Activated CD8-positive, alpha-beta memory T cell treated with anti-CD3 and anti-CD28 coated beads, Interleukin-2, amount 50 U/mL, for 1 hour (primary cell): ENCODE measurements at regions not wholly inside any gene's neighbourhood (a gene's known extent, or its start where the extent isn't known, plus 50 kb on each side); places are given as distances from the start of the nearest gene placed in this dataset.

Experiments used
- DNase-seq: peaks from one replicate; pipeline ENCODE4 v3.0.0-alpha.2; 2020; ENCODE audit errors: extremely low read depth

DNA sequence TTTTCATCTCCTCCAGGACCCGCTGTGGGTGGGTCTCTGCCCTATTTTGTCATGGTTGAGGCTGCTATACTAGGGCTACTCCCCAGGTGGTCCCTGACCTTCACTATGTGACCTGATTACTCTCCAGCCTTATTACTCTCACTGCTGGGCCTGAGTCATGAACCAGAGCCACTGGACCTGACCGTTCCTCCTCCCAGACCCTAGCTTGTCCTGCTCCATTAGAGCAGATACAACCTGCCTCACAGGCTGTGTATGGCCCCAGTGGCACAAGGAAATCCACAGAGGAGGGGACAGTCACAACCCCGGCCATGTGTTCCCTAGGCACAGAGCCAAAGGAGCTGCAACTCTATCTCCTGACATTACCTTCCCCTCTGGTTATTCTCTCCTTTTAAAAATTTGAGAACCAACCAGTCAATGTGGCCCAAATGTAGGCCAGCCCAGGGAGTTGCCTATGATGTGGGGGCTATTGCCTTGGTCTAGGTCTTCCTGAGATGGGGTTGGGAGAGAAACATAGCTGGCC lies 96.0 kb upstream of the FSTL4 start:
- DNase-seq = no peak

- no peak for DNase-seq
These were observed 95.3 kb upstream of the FSTL4 start for GRCh38 chr5:133707629-133708028.

DNA sequence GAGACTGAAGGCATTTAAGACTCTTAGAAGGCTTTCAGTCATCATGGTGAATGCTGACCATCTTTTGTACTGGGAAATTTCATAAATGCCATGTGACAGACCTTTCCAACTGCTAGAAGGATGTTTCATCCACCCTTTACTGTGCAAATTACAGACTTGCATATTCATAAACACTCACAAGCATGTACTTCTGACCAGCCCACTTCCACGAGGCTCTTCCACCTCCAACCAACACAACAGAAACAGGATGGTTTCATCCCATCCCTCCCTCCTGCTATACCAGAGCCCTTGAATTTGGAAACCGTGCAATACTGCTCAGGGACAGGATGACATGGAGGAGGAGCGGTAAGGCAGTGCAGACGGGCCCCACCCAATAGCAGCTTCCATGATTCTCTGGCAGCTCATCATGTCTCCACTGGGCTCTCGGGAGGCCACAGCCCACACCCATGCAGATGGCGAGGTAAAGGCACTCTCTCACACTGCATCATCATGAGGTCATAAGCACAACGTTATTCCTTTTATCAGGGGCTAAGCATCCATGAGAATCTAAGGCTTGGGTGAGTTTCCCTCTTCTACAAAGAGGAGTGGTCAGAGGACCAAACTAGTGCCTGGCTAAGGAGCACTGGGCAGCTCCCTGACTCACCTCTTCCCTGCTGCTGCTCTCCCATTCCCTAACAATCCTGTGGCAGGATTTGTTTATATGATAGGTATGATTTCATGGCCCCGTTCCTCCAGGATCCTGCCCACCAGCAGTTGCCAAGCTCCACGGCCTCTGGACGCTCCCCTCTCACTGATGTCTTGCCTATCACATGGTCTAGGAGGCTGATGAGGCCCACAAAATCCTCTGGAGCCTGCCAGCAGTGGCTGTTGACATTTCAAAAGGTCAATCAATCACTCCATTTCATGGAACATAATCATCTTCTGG lies 94.4 kb upstream of the FSTL4 start:
- no peak for DNase-seq

DNA sequence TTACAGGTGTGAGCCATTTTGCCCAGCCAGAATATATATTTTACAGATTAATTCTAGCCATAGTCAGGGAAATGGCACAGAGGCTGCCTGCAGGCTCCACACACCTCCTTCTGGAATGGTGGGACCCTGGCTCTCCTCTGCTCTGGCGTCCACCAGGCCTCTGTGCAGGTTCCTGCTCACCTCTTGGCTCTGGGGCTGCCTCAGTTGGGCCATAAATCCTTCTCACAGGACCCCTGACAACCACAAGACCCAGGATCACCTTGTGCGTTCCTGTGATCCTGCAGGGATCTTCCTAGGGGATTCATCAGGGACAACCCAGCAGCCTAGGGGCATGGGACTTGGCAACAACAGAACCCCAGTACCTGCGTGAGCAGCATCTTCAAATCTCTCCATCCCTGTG lies 93.0 kb upstream of the FSTL4 start:
- DNase-seq = no peak

GRCh38 chr5:133704411-133704810 lies 92.1 kb upstream of the FSTL4 start:
- DNase-seq = no peak

DNA sequence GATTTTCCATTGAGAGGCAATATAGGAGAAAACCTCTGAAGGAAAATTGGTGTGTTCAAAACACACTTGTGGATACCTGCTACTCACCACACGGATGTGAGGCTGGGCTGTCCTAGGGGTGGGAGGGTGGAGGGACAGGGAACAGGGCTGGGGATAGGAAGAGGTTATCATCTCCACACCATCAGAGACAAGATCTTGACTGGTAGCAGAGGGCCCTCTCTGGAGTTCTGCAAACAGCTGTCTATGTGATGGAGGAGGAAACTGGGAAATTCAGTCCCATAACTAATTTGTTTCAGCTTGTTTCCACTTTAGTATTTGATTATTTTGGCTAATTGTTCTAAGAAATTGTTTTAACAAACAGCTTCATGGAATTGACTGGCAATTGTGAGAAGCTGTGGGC lies 91.6 kb upstream of the FSTL4 start:
- no peak for DNase-seq

DNA sequence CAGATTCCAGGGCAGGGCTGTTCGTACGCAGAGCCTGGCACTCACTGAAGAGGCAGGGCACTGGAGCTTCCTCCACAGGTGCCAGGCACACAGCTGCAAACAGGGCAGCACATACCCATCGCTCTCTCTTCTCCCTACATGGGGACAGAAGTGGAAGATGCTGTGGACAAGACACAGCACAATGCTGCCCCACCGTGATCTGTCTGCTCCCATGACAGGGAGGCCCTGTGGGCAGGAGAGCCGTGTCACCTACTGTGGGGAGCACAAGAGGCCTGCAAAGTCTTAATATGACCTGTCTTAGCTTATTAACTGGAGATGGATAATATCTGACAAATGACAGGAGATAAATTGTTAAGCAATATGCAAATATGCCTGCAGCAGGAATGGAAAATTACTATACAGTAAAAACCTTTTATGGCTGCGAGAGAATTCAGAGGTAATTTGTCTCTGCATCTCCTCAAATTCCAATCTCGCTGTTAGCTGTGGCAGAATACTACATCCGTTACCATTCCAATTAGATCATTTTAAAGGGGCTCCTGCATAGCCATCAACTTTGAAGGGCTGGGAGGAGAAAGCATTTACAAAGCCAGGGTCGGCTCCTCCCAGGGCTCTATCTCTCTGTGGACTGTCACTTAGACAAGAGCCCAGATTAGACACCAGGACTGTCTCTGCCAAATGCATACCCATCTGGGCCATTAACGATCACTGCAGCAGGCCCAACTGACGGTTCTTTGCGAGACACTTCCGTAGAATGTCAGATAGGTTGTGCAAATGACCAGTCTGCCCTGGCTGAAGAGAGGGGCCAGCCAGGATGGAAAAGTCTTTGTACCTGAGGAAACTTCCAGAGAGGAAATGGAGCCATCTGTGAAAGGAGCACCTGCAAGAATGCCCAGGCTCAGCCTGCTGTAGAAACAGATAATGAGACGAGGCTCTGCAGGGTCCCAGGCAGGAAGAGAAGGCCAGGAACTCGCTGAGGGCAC lies 90.7 kb upstream of the FSTL4 start:
- DNase-seq = no peak

GRCh38 chr5:133701871-133702270 lies 89.5 kb upstream of the FSTL4 start:
- no peak for DNase-seq

- DNase-seq = no peak
These were observed 87.9 kb upstream of the FSTL4 start for GRCh38 chr5:133700251-133700650.

- no peak for DNase-seq
These were observed 86.5 kb upstream of the FSTL4 start for GRCh38 chr5:133698646-133699526.

DNA sequence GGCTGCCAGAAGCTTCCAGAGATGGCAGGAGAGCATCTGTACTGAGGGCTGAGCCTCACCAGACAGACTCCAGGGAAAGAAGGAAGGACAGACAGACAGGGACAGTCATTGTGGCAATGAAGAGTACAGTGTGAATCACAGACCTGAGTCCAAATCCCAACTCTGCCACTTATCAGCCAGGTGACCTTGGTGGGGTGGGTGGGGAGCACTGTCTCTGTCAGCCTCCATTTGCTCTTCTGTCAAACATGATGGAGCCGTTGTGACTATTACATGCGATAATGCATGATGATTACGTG lies 85.9 kb upstream of the FSTL4 start:
- no peak for DNase-seq

GRCh38 chr5:133697536-133698258 lies 85.4 kb upstream of the FSTL4 start:
- DNase-seq = no peak

- DNase-seq = no peak
These were observed 84.6 kb upstream of the FSTL4 start for GRCh38 chr5:133696782-133697507.

GRCh38 chr5:133696006-133696584 lies 83.8 kb upstream of the FSTL4 start:
- no peak for DNase-seq

DNA sequence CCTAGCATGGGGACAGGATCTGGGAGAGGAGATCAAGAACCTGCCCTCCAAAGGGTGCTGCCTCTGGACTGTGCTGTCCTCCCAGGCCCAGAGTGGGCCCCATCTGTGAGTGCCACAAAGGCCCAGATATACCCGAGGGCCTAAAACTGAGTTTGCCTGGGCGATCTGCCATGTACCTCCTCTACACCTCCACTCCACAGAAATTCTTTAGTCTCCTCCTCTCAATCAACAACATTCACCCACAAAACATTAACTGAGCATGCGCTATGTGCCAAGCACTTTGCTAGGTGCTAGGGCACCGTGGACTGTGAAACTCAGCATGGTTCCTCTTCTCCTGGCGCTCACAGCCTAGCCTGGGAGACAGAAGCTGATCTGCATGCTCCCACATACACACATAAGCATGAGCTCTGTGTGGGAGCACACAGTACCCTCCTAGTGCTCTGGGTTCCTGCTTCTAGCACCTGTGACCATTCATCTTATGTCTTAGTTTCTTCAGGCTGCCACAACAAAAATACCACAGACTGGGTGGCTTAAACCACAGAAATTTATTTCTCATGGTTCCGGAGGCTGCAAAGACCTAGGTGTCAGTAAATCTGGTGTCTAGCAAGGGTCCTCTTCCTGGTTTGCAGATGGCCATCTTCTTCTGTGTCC lies 82.0 kb upstream of the FSTL4 start:
- no peak for DNase-seq

- DNase-seq = no peak
These were observed 79.1 kb upstream of the FSTL4 start for GRCh38 chr5:133691448-133691847.

DNA sequence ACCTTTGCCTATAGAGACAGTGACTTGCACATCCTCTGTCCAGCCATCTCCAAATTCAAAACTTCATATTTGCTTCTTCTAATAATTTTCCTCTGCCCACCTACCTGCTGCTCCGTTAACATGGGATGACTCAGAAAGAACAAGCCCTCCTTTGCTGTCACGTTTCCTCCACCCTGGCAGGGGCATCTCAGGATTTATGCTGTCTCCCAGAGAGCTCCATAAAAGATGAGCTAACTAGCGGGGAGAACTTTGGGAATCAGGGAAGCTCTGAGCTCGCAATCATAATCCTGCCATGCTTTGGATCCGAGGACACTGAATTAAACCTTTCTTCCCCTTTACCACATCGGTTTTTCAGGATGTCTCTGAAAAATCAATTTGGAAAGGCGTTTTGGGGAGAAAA lies 78.4 kb upstream of the FSTL4 start:
- DNase-seq = no peak

DNA sequence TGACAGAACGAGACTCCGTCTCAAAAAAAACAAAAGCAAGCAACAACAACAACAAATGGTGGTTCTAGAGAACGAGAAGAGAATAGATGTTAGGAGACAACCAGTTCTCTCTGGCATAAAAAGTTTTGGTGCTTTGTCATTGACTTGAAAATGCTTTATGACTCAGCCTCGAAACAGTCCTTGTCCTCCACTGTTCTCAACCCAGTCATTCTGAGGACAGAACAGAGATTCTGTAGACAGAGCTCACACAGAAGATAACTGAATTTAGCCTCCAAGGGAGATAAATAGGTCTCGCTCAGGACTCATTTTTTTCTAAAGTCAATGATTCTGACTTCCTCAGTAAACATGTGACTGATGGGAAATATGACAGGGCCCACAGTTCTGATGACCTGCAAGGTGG lies 76.0 kb upstream of the FSTL4 start:
- DNase-seq = no peak
